ENCODE measurements at regions not wholly inside any gene's neighbourhood (a gene's known extent, or its start where the extent isn't known, plus 50 kb on each side); places are given as distances from the start of the nearest gene placed in this dataset.
"Not testable (repeated sequence)": the region's sequence is repeated elsewhere in the genome, so short reads cannot be mapped to it uniquely, and the experiment has no call there.

DNA sequence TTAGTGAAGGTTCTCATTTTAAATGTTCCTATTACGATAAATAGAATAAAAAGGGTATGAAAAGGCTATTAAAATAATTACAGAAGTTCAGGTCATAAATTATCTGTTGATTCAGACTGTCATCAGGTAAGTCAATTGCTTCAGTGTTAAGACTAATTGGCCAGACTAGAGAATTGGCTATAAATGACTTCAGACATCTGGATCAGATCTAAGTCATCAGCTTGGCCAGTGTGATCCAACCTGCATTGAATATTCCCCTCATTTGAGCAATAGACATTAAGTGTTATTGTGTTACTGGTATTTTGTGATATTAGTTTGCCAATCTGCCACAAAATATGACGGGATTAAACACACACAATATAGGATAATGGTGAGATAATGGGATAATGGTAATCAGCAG is 377.6 kb upstream of the CITED2 start:
- no peak for DNase-seq

DNA sequence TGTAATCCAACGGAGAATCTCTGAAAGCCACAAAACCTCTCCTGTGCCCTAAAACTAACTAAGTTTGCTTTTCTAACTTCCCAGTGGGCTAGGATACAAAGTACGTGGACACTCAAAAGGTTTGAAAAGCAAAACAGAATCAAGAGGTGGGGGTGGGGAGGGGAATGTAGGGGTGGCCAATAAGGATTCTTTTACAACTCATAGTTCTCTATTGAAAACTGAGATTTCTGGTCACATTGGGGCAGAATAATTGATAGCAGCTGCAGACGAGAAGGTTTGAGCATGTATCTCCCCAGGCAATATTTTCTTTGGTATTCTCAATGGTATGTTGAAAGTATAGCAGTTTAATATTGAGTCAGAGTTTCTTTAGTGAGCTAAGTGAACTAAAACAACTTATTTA is 376.7 kb upstream of the CITED2 start:
- DNase-seq = no peak

DNA sequence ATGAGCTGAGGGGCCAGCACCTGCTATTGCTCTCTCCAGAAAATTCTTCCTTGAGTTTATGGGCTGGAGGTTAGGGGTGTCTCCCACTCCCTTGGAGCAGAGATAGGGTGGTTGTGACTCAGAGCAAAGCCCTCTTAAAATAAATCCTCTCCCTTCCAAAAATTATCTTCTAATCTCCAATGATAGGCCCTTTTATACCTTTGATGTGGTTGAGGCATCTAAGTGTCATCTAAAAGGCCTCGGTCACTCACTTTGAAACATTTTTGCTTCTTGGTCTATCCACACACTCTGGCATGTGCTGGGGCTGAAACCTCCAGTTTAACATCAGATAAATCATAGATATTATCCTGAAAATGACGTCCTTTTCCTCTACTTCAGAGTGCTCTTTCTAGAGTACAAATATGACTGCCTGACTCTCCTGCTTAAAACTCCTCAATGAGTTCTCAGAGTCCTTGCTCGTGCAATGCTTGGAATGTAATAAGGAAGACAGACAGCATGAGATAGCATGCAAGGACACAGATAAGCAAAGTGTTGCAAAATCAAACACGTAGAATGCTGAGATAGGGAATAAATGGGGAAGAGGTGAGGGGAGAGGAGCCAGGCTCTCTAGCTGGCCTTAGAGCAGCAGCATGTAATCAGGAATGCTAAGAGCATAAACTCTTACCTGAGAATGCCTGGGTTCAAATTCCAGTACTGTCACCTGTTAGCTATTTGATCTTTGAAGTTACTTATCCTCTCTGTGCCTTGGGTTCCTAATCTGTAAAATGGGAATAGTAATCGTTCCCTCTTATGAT is 374.1 kb upstream of the CITED2 start:
- DNase-seq = no peak

DNA sequence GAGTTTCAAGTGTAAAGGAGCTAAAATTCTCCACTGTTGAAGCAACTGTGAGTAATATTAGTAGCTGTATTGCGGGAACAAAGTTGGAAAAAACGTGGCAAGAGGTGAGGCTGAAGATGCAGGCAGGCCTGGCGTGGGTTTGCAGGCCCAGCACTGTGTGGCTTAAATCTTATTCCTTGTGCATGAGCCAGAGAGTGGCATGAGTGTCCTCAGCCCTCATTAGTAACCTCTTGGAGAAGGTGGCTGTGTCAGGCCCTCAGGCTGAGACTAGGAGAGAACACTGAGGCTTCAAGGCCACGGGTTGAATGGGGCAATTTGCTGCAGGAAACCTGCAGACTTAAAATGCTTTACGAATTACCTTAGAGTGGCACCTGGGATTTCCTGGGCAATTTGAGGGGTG is 372.7 kb upstream of the CITED2 start:
- DNase-seq = no peak

DNA sequence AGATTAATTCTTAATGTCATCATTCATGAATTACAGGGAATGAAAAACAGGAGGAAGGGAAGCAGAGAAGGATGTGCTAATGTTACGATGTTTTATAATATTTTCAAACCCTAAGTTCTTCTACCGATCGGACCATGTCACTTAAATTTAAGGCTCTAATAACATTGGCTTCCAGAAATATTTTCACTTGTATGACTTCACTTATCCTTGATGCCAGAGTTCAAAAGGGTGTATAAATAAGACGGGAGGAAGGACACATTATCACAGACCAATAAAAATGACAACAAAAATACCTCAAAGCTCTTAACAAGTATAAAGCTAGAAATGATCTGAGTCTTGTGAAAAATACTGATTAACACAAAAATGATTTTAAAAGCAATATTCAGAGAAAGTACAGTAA is 370.4 kb upstream of the CITED2 start:
- no peak for DNase-seq

DNA sequence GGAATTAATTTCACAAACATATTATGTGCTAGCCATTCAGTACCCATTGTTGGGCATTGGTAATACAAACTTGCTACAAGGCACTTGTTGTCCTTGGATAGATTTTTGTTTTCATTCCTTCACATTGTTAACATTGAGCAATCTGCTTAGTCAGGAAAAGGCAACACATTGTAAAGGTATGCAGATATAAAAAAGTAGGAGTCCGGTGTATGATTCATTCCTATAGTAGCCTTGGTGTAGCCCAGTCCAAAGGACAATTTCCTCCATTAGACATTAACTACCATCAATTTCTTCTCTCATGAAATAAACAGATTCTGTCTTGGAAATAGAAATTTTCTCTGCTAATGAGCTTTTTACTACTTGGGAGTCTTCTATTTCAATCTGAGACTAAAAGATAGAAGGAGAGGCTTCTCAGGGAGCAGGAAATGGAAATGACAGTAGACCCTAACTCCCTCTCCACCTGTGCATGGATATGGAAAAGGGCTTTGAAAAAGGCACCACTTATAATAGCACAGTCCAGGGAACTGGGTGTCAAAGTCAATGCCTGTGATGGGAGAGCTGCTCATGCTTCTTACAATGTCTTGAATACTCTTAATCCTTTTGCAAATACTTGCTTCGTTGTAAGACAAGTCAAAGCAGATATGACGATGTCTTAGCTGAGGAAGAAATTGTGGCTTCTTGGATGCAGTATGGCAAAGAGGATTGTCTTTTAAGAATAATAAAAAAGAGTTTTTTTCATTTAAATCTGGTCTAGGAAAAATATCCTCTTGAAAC is 369.4 kb upstream of the CITED2 start:
- DNase-seq = no peak

DNA sequence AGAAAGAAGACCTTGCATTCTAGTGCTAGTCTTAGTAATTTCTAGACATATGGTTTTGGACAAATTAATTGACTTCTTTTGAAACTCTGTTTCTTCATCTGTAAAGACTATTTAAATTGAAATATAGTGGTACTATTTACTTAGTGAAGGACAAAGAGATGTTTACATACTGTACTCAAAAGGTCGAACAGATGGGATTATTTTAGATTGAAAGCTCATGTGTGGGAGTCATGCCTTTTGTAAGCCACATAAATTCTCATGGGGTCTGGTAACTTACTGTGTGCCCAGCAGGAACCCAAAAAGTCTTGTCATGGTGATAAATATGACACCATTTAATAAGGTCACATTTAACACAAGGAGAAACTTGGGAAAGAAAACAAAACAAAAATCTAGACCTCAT is 368.2 kb upstream of the CITED2 start:
- DNase-seq = no peak

DNA sequence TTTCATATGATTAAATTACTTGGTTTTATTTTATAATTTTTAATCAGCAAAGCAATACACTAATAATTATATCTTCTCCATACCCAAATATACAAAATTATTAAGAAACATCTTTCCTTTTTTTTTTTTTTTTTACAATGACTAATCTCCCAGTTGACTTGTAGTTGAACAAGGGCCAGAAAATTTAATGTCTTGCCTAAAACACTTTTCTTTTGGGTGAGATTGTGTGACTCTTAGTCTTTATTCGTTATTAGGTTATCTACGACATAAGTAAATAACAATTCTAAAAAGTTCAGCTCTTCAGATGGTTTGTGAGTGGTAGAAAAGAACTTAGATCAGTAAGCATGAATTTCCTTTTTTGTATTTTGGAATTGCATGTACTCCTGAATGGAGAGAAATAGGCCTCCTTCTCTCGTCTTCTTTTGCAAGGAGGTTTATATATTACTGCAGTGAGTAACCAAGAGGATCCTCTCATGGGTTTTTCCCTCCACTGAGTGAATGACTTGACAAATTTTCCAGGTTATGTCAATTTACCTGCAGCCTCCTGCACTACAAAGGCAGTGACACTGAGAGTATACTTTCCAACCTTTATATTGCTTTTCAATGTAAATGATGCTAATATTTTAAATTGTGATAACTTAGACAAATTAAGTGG is 364.5 kb upstream of the CITED2 start:
- no peak for DNase-seq

DNA sequence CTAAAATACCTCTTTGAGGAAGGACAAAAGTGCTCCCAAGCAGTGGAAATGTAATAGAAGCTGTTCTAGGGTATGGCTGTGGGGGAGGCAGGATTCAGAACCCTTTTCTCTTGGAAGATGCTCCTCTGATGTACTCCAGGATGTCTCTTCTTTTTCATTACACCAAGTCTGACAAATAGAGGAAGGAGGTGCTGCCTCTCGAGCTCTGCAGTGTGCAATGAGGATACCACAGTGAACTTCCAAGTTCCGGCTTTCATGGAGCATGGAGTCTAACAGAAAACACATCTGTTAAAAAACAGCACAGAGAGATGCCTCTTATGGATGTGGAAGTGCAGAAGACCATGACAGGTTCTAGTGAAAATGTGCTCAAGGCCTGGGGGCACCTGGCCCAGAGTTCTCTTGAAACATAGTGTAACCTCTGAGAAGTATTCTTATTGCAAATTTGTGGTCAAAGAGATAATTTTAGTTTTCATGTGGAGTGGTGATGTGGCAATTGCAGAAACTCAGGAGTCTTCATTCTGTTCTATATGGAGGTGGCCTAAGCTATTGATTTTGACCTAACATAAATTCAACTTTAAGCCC is 362.0 kb upstream of the CITED2 start:
- DNase-seq = no peak

DNA sequence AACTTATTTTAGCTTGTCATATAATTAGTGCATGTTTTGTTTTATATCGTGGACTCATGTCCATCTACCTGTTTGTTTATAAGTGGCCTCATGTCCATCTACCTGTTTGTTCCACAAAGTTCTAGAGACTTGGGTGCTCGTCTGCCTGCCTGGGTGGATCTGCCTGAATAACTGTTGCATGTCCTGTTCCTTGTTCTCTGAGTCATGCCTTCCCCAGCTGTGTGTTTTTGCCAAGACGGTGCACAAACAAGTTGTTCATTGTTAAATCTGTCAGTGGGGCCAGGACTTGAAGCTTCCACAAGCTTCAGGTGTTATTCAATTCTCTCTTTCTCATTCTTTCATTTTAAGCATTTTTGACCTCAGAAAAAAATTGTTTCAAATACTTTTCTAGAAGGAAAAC is 358.0 kb upstream of the CITED2 start:
- no peak for DNase-seq

DNA sequence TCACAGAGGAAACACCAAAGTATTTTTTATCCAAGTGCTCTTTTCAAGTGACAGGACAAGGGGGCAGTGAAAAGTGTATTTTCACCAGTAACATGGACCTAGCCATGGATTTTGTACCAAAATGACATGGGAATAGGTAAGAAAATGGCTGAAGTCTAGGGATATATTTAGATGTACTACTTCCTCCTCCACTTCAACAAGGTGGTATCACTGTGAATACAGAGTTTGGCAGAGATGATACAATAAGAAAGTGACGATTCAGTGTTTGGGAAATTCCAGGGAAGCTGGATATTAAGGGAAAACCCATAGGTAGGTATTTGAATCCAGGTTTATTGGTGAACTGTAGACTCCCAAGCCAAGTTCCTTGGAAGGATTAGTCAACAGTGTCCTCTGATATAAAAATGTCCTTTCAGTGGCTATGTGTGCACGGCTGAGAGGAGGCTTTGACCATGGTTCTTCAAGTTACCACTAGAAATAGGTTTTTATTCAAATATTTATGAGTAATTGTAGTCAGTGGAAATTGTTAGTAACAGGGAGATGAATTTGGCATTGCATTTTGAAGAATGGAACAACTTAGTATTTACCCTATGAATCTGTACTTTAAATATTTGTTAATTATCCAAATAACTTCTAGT is 356.0 kb upstream of the CITED2 start:
- DNase-seq = no peak

DNA sequence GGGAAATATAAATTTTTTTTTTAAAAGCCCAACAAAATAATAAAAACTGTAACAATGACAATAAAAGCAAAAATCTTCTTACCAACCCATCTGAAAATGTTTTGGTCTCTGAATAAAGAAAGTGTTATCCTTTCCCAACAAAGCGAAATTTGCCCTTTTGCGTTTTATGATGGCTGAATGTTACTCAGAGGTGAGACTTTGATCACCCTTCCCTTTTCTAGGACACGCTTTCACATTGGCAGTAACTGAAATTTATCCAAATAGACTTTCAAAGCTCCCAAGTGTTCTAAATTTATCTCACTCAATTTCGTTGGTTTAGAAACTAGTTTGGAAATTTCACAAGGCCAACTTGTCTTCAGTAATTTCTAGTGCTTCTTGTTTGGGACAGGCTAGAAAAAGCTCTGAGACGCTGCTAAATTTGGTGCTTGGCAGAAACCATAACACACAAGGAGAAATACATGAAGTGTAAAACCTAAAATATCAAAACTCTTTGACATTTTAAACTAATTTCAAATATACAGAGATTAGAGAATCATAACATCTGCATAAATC is 354.5 kb upstream of the CITED2 start:
- no peak for DNase-seq

DNA sequence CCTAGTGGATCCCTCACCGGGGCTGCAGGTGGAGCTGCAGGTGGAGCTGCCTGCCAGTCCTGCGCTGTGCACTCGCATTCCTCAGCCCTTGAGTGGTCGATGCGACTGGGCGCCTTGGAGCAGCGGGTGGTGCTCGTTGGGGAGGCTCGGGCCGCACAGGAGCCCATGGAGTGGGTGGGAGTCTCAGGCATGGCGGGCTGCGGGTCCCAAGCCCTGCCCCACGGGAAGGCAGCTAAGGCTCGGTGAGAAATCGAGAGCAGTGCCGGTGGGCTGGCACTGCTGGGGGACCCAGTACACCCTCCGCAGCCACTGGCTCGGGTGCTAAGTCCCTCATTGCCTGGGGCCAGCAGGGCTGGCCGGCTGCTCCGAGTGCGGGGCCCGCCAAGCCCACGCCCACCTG is 351.8 kb upstream of the CITED2 start:
- DNase-seq = not testable (repeated sequence)

DNA sequence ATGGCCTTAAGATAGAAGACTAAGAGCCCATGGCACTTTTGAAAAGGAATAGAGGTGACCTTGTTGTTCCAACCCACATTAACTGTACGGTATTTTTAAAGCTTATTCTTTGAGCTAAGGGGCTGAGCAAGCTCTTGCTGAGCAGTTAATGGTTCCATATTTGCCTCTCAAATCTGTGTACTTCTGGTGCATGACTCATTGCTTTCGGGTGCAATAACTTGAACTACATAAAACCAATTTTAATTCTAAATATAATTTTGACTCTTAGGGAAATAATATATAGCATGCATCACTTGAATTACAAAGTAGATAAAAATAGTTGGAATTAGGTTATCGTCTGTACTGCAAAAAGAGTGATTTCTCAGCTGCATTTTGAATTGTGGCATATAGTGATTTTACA is 348.1 kb upstream of the CITED2 start:
- no peak for DNase-seq

DNA sequence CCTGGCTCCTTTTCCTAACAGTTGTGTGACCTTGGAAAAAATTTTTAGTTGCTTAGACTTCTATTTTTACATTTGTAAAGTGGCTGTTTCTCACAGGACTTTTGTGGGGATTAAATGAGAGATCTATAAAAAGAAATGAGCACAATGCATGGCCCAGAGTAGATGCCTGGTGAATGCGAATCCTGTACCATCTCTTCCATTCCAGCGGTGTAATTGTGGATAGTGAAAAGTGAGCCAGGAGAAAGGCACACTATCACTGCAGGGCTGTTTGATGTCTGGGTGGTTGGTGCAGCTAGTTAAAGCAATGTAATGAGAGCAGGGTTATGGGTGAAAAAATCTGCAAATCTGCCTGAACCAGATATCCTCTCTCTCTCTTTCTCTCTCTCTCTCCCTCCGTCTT is 347.5 kb upstream of the CITED2 start:
- DNase-seq = no peak

DNA sequence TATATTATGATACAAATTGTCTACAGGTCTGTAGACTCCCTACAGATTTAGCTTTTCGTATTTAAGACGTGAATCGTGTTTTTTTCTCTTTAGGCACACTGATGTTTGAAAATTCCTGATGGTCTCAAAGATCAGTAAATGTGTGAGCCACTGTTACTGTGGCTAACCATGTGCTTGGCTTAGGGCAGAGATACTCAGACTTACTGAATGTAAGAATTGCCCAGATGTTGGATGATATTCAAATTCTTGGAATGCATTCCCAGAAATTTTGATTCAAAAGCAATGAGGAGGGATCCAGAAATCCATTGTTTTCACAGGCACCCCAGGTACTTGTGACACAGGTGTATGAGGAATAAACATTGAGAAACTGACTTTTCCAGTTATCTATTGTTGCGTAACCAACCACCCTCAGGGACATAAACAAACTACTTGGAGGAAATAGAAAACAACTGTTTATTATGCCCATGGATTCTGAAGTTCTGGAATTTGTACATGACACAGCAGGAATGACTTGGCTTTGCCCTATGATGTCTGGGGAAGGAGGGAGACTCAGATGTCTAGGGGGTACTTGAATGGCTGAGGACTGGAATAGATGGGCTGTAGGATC is 339.6 kb upstream of the CITED2 start:
- DNase-seq = no peak

DNA sequence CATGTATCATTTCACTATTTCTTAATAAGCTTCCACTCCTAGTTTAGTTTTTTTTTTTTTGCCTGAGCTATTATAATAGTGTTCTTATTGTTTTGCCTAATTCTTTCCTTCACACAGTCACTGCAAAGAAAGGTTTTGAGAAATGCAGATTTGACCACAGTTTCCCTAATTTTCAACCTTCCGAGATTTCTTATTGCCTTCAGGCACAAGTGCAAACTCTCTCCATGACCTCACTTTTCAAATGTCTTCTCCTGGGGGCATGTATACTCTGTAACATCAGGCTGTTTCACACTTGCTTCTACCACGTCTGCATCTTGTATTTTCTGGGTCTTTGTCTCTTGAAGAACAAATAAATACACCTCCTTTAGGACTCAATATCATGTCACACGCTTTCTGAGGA is 339.0 kb upstream of the CITED2 start:
- DNase-seq = no peak

DNA sequence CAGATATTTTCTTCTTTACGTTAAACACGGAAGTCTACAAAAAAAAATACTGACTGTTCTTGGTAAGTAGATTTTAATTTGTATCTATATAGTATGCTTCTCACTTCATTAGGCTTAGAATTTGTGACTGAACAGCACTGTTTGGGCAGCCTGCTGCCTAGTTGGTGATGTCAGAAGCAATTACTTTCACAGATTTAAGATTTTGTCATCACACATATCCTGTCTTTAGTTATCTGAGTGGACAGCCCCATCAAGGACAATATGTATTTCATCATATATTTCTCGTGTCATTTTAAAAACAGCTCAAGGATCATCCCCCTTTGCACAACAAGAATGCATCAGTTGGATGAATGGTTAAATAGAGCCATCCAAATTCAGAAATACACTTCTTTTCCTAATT is 338.4 kb upstream of the CITED2 start:
- DNase-seq = no peak

DNA sequence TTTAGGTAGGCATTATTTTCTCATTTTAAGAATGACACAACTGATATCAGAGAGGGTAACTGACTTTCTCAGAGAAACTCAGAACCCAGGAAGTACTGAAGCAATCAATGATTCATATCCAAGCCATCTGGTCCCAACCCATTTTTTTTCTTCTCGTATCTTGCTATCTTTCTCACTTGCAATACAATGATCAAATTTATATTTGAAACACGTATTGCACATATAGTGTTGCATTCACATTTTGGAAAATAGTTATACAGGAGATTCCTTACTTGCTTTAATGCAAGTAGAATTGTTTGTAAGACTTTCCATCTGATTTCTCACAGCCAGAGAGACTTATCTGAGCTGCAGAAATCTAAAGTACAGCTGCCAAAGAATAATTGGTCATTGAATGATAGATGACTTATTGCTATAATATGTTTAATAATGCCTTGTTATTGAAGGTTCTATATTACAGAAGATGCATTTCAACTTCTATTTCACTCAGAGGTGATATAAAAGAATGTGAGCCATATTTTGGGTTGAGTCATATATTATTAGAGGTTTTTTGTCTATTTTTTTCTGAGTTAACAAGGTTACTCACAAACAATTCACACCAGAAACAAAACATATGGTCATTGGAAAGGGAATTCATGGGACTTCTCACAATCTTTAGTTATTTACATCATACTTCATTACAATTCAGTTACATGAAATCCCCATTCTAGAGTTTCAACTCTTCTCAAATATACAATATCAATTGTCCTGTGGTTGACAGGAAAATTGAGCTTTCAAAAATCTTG is 337.5 kb upstream of the CITED2 start:
- DNase-seq = no peak

DNA sequence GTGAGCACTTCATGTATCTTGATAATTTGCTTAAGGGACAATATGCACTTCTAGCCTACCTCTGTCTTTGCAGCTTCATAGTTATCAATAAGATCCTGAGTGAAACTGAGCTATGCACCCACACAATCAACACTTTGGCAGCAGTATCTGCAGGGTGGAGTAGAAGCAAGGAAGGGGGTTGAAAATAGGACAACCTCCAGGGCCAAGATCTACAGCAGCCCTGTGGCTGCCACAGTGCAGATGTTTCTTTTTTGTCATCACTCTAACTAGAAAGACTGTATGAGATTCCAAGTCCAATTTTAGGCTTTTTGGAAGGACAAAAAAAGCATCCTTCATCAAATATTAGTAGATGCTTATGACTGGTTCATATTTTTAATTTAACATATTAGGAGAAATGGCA is 336.1 kb upstream of the CITED2 start:
- no peak for DNase-seq

DNA sequence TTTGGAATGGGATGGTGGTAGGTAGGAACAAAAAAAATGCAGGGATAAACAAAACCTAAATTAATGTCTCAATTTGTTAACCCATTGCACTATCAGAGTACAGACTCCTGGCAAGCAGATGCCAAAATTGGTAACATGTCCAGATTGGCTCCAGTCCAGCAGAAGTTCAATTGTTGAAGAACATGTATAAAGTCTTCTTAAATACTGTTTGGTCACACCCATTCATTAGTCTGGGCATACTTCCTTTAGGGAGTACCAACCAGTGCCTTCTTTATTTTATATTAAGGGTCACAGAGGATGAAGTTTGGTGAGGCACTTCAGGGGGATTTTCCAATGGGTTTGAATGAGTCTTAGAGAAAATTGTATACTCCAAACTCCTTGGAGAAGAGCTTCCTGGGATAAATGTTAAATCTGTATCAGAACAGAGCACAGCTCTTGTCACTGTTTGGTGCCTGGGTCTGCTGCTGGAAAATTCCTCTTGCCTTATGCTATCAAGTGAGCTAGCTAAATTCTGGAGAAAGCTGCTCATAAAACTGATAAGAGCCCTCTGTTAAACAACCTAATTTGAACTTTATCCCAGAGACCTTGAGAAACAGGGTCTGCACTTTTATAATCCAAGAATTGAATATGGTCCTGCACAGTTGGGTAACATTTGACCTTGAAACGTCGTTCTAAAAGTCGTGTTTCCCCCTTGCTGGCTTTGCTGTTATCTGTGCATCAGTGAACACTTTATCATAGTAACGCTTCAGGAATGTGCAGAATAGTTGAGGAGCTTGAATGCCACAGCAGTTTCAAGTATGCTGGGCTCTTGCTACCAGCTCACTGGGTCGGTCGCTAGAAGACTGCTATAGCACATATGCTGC is 334.1 kb upstream of the CITED2 start:
- DNase-seq = no peak
